Fibroblast of lung (primary cell): ENCODE measurements at regions not wholly inside any gene's neighbourhood (a gene's known extent, or its start where the extent isn't known, plus 50 kb on each side); places are given as distances from the start of the nearest gene placed in this dataset.

ENCODE experiments used
- CTCF ChIP-seq, 2 donors: IDR thresholded peaks in 1 of 2; conservative IDR thresholded peaks in 1 of 2; 1 replicate in 1 of 2; 2 replicates in 1 of 2; pipeline ENCODE4 v1.5.1; 2011 to 2012; ENCODE audit warnings: low read length in 2 of 2, control low read depth in 1 of 2, inconsistent platforms in 1 of 2, low read depth in 1 of 2, mild to moderate bottlenecking in 1 of 2
- EZH2 ChIP-seq: IDR thresholded peaks from 2 replicates; pipeline ENCODE4 v1.5.1; 2012; ENCODE audit warnings: low read length, control low read depth, mild to moderate bottlenecking; ENCODE audit errors: missing control alignments

DNA sequence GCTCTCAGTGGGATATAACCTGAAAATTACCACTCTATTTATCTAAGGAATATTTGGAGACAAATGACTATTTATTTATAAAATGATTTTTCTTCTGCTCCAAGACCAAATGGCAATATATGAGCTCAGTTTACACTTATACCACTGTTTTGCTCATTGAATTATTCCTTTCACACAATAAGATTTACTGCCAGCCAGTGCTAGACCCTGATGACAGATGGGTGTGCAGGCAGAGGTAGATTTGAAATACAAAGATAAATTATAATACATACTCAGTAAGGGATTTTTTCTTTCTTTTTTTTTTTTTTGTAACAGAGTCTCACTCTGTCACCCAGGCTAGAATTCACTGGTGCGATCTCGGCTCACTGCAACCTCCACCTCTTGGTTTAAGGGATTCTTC, 980.3 kb downstream of the EPHA3 start:
- TF ChIP-seq CTCF (conservative IDR thresholded peaks at IDR 0.05 in 1 of 2, IDR thresholded peaks at IDR 0.05 in 1 of 2; ENCODE audit: low read depth in 1 of 2, low read length in 2 of 2) (no peak), EZH2 (no peak)
